K562 (cell line): ENCODE measurements at regions not wholly inside any gene's neighbourhood (a gene's known extent, or its start where the extent isn't known, plus 50 kb on each side); places are given as distances from the start of the nearest gene placed in this dataset.

Source experiments
- ATAC-seq: fragments of 200-7000 bp; cut with Tn5 transposase; 3 replicates; pipeline ENCODE4 v1.9.1; 2020; ENCODE audit warnings: moderate library complexity
- BruUV-seq: library from RNA; stranded (reverse); fragments of 400-500 nt; replicated peaks from 2 replicates; lab custom pipeline; 2021; lab: Mats Ljungman, UMichigan
- CTCF ChIA-PET: fragments of 300-600 bp; formaldehyde crosslinking; extraction: SDS; loops from one replicate; lab custom pipeline; 2021; ENCODE audit warnings: low intra/inter-chr PET ratio; lab: Yijun Ruan, JAX
- POLR2A ChIA-PET: fragments of 300-600, 350-650 bp; sonication (Branson Sonifier 250); formaldehyde crosslinking; extraction: SDS; loops from one replicate; lab custom pipeline; 2021; ENCODE audit warnings: antibody characterized with exemption, inconsistent platforms; lab: Yijun Ruan, JAX
- DNase-seq, 4 experiments: peaks; one replicate each; pipeline versions ENCODE4 v3.0.0 to v3.0.0-alpha.2; 2011 to 2018; ENCODE audit warnings: low spot score in 3 of 4, mixed read lengths in 3 of 4; ENCODE audit errors: extremely low read depth in 1 of 4
- FAIRE-seq: peaks from 2 replicates; lab custom pipeline; 2011; peaks lifted over from hg19 to GRCh38; lab: Jason Lieb, UNC
- H2AFZ ChIP-seq: 2 replicates; pipeline ENCODE4 v1.6.0; 2011; ENCODE audit warnings: low read depth, low read length, control low read depth, inconsistent platforms
- H3K27ac ChIP-seq: fragments of 200-600 bp; 3 replicates; pipeline ENCODE4 v1.8.0; 2011; ENCODE audit warnings: low read depth, mild to moderate bottlenecking, control low read depth, inconsistent platforms, low read length, moderate library complexity, mixed read lengths; ENCODE audit errors: extremely low read depth
- H3K27me3 ChIP-seq, 2 experiments: fragments of 300-600 bp in 1 of 2; 2 replicates in 1 of 2; 3 replicates in 1 of 2; pipeline versions ENCODE4 v1.6.0 to v1.8.0; 2011; ENCODE audit warnings: inconsistent platforms in 2 of 2, low read length in 2 of 2, mild to moderate bottlenecking in 1 of 2, mixed read lengths in 1 of 2, moderate library complexity in 1 of 2; ENCODE audit not compliant: control insufficient read depth in 2 of 2, insufficient read depth in 2 of 2
- H3K36me3 ChIP-seq: fragments of 300-600 bp; 3 replicates; pipeline ENCODE4 v1.8.0; 2011; ENCODE audit warnings: mild to moderate bottlenecking, low read length, inconsistent platforms; ENCODE audit not compliant: control insufficient read depth, insufficient read depth
- H3K4me1 ChIP-seq, 2 experiments: fragments of 200-600 bp in 1 of 2; replicated peaks in 1 of 2; 2 replicates in 1 of 2; 3 replicates in 1 of 2; pipeline versions ENCODE4 v1.5.1 to v1.8.0; 2011; ENCODE audit warnings: inconsistent platforms in 2 of 2, low read length in 2 of 2, mild to moderate bottlenecking in 1 of 2, mixed read lengths in 1 of 2, moderate library complexity in 1 of 2; ENCODE audit not compliant: control insufficient read depth in 2 of 2, insufficient read depth in 2 of 2
- H3K4me2 ChIP-seq: 2 replicates; pipeline ENCODE4 v1.6.1; 2011; ENCODE audit warnings: low read length, control low read depth, inconsistent platforms, mixed read lengths; ENCODE audit not compliant: insufficient read depth
- H3K4me3 ChIP-seq: fragments of 200-600 bp; sonication (generic), shearing (Covaris generic); 2 replicates; pipeline ENCODE4 v1.5.1; 2016; ENCODE audit warnings: control low read depth, inconsistent platforms
- H3K79me2 ChIP-seq: fragments of 200-600 bp; 3 replicates; pipeline ENCODE4 v1.8.0; 2011; ENCODE audit warnings: low read length, inconsistent platforms; ENCODE audit not compliant: control insufficient read depth, insufficient read depth
- H3K9ac ChIP-seq, 2 experiments: 2 replicates each; pipeline versions ENCODE4 v1.6.0 to v1.6.1; 2011; ENCODE audit warnings: low read depth in 2 of 2, low read length in 2 of 2, control low read depth in 1 of 2, inconsistent platforms in 1 of 2, mild to moderate bottlenecking in 1 of 2, mixed read lengths in 1 of 2; ENCODE audit not compliant: insufficient read depth in 1 of 2
- H3K9me1 ChIP-seq: one replicate; pipeline ENCODE4 v1.6.0; 2011; ENCODE audit warnings: inconsistent platforms, mild to moderate bottlenecking, low read length, moderate library complexity; ENCODE audit not compliant: control insufficient read depth, insufficient read depth
- H3K9me3 ChIP-seq: replicated peaks from 2 replicates; pipeline ENCODE4 v1.5.1; 2011; ENCODE audit warnings: low read depth, low read length, inconsistent platforms; ENCODE audit not compliant: control insufficient read depth, insufficient read depth
- H4K20me1 ChIP-seq: replicated peaks from 2 replicates; pipeline ENCODE4 v1.6.1; 2011; ENCODE audit warnings: low read length, inconsistent platforms, mixed read lengths; ENCODE audit not compliant: control insufficient read depth, insufficient read depth
- BACH1 ChIP-seq: fragments of 200-800 bp; sonication (Bioruptor generic); IDR thresholded peaks from 2 replicates; pipeline ENCODE4 v1.6.1; 2016; ENCODE audit warnings: missing genetic modification characterization, missing compliant biosample characterization
- DPF2 ChIP-seq: fragments of 450-650 bp; IDR thresholded peaks from 2 replicates; pipeline ENCODE4 v1.6.1; 2016
- ETV1 ChIP-seq: fragments of 450-650 bp; conservative IDR thresholded peaks from 2 replicates; pipeline ENCODE4 v1.6.1; 2016; ENCODE audit warnings: missing genetic modification characterization, control low read depth, low read depth, missing compliant biosample characterization
- EZH2 ChIP-seq: IDR thresholded peaks from 2 replicates; pipeline ENCODE4 v1.6.1; 2012; ENCODE audit warnings: low read depth, mild to moderate bottlenecking, inconsistent platforms, low read length, borderline replicate concordance
- MAFF ChIP-seq: IDR thresholded peaks from 2 replicates; pipeline ENCODE4 v1.6.1; 2012; ENCODE audit warnings: low read length, improper control_type of control experiment
- POLR2A ChIP-seq: fragments of 450-650 bp; conservative IDR thresholded peaks from 2 replicates; pipeline ENCODE4 v1.6.1; 2016
- RB1 ChIP-seq: fragments of 450-650 bp; IDR thresholded peaks from 2 replicates; pipeline ENCODE4 v1.6.1; 2017; ENCODE audit warnings: low read depth, mild to moderate bottlenecking
- STAG1 ChIP-seq: sonication (generic); formaldehyde crosslinking; IDR thresholded peaks from 2 replicates; pipeline ENCODE4 v1.5.0; 2020; ENCODE audit warnings: missing genetic modification reagents, borderline replicate concordance
- TEAD2 ChIP-seq: fragments of 450-650 bp; IDR thresholded peaks from 2 replicates; pipeline ENCODE4 v1.6.1; 2016; ENCODE audit warnings: missing genetic modification characterization, control low read depth, missing compliant biosample characterization
- ZNF165 ChIP-seq: fragments of 250-450 bp; sonication (Bioruptor Pico); IDR thresholded peaks from 2 replicates; pipeline ENCODE4 v1.4.0; 2020; ENCODE audit warnings: borderline replicate concordance
- ZNF707 ChIP-seq: fragments of 250-450 bp; sonication (Bioruptor Pico); conservative IDR thresholded peaks from 2 replicates; pipeline ENCODE4 v1.8.0; 2022; ENCODE audit warnings: inconsistent platforms, mild to moderate bottlenecking, moderate library complexity
- WGBS: fragments of 100-300 bp; shearing (Covaris generic); methylation state at CpG from one replicate; pipeline ENCODE4 v1.1.6; 2016; ENCODE audit warnings: low coverage, mixed read lengths; ENCODE audit not compliant: insufficient coverage; ENCODE audit errors: missing lambda C conversion rate; 5-methylcytosine and 5-hydroxymethylcytosine counted together
- in situ Hi-C: fragments of 300-500 bp; cut with MboI; formaldehyde crosslinking; loops from 4 replicates; pipeline ENCODE4 v1.15.0; 2018; ENCODE audit warnings: inconsistent platforms, mixed read lengths
- intact Hi-C: fragments of 100-400 bp; cut with micrococcal nuclease; formaldehyde crosslinking; loops from 2 replicates; pipeline ENCODE4 v1.14.2; 2022
- TF ChIP-seq, protein P1 (sequence below): fragments of 250-450 bp; sonication (Bioruptor Pico); IDR thresholded peaks from 2 replicates; pipeline ENCODE4 v1.5.0; 2022; ENCODE audit warnings: mild to moderate bottlenecking
- TF ChIP-seq, protein P2 (sequence below), 2 experiments: fragments of 150-350 bp in 1 of 2; IDR thresholded peaks; 2 replicates each; pipeline ENCODE4 v1.6.1; 2012 to 2016; ENCODE audit warnings: low read depth in 2 of 2, low read length in 2 of 2, mild to moderate bottlenecking in 1 of 2, moderate library complexity in 1 of 2
- TF ChIP-seq, protein P3 (sequence below), 3 experiments: fragments of 200-800 bp in 1 of 3; fragments of 250-450 bp in 1 of 3; fragments of 450-650 bp in 1 of 3; sonication (Bioruptor Pico) in 1 of 3; sonication (Bioruptor generic) in 1 of 3; formaldehyde crosslinking in 1 of 3; IDR thresholded peaks; 2 replicates each; pipeline versions ENCODE4 v1.6.1 to v1.8.0; 2016 to 2022; ENCODE audit warnings: mild to moderate bottlenecking in 2 of 3, missing genetic modification characterization in 2 of 3, missing compliant biosample characterization in 1 of 3, moderate library complexity in 1 of 3

DNA sequence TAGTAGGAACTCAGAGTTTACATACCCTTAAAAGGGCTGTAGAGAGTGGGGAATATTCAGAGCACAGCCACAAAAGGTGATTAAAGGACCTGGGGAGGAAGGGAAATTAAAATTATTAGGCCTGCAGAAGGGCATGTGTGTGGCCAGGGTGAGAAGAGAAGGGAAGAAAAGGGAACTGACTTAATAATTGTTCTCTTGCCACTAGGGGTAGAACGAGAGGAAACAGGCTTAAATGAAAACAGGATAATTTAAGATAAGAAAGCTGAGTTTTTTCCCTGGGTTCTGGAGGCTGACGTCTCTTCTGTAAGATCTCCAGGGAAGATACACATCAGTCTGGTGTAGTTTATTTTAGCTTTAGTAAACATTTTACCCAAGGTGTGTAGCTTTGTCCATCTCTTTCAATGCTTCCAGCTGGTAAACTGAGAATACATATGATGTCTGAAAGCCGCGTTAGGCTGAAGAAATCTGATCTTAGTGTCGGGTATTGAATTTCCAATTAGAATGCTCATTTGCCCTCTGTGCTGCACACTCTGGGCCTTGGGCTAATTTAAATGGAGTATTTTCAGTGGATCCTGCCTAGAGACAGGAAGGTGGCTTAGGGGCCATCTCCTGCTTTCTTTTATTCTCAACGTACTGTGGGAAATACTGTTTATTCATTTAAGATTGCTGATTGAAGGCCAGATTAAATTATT is 416.8 kb downstream of the TMEM38B start:
- Histone ChIP-seq H3K27ac (no peak overlapping the region), H3K36me3 (no peaks in the 10 kb centered on the region), H3K79me2 (no peaks in the 10 kb centered on the region), H3K4me2 (no peak overlapping the region), H2AFZ (no peak overlapping the region), H4K20me1 (no peaks in the 10 kb centered on the region), H3K9me1 (no peaks in the 10 kb centered on the region), H3K9ac (no peak overlapping the region), H3K4me3 (no peak overlapping the region), H3K4me1 (no peaks in the 10 kb centered on the region), H3K9me3 (no peaks in the 10 kb centered on the region; the same call in 1 of the 2 replicates), H3K27me3 (no peaks in the 10 kb centered on the region)
- ChIA-PET CTCF (no interaction called here), POLR2A (no interaction called here)
- DNase-seq (no peak), FAIRE-seq (no peak), ATAC-seq (no peak)
- intact Hi-C loops = no loop called here
- 0% methylated on average over 6 of the region's 6 CpGs for WGBS
- in situ Hi-C loops = no loop called here
- BruUV-seq = no TSS peak
- no peak for TF ChIP-seq EZH2
- TF ChIP-seq, protein P1, sequence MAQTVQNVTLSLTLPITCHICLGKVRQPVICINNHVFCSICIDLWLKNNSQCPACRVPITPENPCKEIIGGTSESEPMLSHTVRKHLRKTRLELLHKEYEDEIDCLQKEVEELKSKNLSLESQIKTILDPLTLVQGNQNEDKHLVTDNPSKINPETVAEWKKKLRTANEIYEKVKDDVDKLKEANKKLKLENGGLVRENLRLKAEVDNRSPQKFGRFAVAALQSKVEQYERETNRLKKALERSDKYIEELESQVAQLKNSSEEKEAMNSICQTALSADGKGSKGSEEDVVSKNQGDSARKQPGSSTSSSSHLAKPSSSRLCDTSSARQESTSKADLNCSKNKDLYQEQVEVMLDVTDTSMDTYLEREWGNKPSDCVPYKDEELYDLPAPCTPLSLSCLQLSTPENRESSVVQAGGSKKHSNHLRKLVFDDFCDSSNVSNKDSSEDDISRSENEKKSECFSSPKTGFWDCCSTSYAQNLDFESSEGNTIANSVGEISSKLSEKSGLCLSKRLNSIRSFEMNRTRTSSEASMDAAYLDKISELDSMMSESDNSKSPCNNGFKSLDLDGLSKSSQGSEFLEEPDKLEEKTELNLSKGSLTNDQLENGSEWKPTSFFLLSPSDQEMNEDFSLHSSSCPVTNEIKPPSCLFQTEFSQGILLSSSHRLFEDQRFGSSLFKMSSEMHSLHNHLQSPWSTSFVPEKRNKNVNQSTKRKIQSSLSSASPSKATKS = no peak
- TF ChIP-seq, protein P2, sequence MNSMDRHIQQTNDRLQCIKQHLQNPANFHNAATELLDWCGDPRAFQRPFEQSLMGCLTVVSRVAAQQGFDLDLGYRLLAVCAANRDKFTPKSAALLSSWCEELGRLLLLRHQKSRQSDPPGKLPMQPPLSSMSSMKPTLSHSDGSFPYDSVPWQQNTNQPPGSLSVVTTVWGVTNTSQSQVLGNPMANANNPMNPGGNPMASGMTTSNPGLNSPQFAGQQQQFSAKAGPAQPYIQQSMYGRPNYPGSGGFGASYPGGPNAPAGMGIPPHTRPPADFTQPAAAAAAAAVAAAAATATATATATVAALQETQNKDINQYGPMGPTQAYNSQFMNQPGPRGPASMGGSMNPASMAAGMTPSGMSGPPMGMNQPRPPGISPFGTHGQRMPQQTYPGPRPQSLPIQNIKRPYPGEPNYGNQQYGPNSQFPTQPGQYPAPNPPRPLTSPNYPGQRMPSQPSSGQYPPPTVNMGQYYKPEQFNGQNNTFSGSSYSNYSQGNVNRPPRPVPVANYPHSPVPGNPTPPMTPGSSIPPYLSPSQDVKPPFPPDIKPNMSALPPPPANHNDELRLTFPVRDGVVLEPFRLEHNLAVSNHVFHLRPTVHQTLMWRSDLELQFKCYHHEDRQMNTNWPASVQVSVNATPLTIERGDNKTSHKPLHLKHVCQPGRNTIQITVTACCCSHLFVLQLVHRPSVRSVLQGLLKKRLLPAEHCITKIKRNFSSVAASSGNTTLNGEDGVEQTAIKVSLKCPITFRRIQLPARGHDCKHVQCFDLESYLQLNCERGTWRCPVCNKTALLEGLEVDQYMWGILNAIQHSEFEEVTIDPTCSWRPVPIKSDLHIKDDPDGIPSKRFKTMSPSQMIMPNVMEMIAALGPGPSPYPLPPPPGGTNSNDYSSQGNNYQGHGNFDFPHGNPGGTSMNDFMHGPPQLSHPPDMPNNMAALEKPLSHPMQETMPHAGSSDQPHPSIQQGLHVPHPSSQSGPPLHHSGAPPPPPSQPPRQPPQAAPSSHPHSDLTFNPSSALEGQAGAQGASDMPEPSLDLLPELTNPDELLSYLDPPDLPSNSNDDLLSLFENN (IDR thresholded peaks at IDR 0.05; ENCODE audit: low read depth in 2 of 2, low read length in 2 of 2) = no peak
- TF ChIP-seq TEAD2 (tag) = no peak
- TF ChIP-seq STAG1 (CRISPR knock-in tag) = no peak
- no peak for TF ChIP-seq MAFF
- TF ChIP-seq DPF2 = no peak
- TF ChIP-seq, protein P3, sequence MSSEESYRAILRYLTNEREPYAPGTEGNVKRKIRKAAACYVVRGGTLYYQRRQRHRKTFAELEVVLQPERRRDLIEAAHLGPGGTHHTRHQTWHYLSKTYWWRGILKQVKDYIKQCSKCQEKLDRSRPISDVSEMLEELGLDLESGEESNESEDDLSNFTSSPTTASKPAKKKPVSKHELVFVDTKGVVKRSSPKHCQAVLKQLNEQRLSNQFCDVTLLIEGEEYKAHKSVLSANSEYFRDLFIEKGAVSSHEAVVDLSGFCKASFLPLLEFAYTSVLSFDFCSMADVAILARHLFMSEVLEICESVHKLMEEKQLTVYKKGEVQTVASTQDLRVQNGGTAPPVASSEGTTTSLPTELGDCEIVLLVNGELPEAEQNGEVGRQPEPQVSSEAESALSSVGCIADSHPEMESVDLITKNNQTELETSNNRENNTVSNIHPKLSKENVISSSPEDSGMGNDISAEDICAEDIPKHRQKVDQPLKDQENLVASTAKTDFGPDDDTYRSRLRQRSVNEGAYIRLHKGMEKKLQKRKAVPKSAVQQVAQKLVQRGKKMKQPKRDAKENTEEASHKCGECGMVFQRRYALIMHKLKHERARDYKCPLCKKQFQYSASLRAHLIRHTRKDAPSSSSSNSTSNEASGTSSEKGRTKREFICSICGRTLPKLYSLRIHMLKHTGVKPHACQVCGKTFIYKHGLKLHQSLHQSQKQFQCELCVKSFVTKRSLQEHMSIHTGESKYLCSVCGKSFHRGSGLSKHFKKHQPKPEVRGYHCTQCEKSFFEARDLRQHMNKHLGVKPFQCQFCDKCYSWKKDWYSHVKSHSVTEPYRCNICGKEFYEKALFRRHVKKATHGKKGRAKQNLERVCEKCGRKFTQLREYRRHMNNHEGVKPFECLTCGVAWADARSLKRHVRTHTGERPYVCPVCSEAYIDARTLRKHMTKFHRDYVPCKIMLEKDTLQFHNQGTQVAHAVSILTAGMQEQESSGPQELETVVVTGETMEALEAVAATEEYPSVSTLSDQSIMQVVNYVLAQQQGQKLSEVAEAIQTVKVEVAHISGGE (CRISPR knock-in tag; IDR thresholded peaks at IDR 0.05) = no peak
- TF ChIP-seq BACH1 (tag) = no peak
- no peak for TF ChIP-seq ZNF165 (CRISPR knock-in tag)
- no peak for TF ChIP-seq ZNF707 (CRISPR knock-in tag)
- no peak for TF ChIP-seq POLR2A
- TF ChIP-seq RB1 = no peak
- TF ChIP-seq ETV1 (tag) = no peak
